Astrocyte (in vitro differentiated cells and primary cell): ENCODE measurements at regions not wholly inside any gene's neighbourhood (a gene's known extent, or its start where the extent isn't known, plus 50 kb on each side); places are given as distances from the start of the nearest gene placed in this dataset.

ENCODE experiments used
- DNase-seq: peaks from one replicate; pipeline ENCODE4 v3.0.0-alpha.2; 2010; ENCODE audit warnings: low read depth
- FAIRE-seq: peaks from 2 replicates; lab custom pipeline; 2011; peaks lifted over from hg19 to GRCh38; lab: Jason Lieb, UNC
- H2AFZ ChIP-seq: 2 replicates; pipeline ENCODE4 v1.6.0; 2012; ENCODE audit warnings: low read depth, low read length, inconsistent platforms
- H3K27ac ChIP-seq: 2 replicates; pipeline ENCODE4 v1.5.1; 2011; ENCODE audit warnings: low read depth, low read length, inconsistent platforms
- H3K27me3 ChIP-seq: 2 replicates; pipeline ENCODE4 v1.6.0; 2011; ENCODE audit warnings: low read length, inconsistent platforms; ENCODE audit not compliant: insufficient read depth
- H3K36me3 ChIP-seq: 2 replicates; pipeline ENCODE4 v1.5.1; 2011; ENCODE audit warnings: low read length, inconsistent platforms; ENCODE audit not compliant: insufficient read depth
- H3K4me1 ChIP-seq: 2 replicates; pipeline ENCODE4 v1.5.1; 2011; ENCODE audit warnings: low read length, inconsistent platforms; ENCODE audit not compliant: insufficient read depth
- H3K4me2 ChIP-seq: 2 replicates; pipeline ENCODE4 v1.6.0; 2012; ENCODE audit warnings: low read length, inconsistent platforms
- H3K4me3 ChIP-seq: 2 replicates; pipeline ENCODE4 v1.5.1; 2011; ENCODE audit warnings: low read depth, mild to moderate bottlenecking, low read length, inconsistent platforms; ENCODE audit not compliant: insufficient read depth
- H3K79me2 ChIP-seq: 2 replicates; pipeline ENCODE4 v1.6.0; 2012; ENCODE audit warnings: mild to moderate bottlenecking, low read length, inconsistent platforms; ENCODE audit not compliant: insufficient read depth
- H3K9ac ChIP-seq: 2 replicates; pipeline ENCODE4 v1.6.0; 2012; ENCODE audit warnings: mild to moderate bottlenecking, low read length, inconsistent platforms
- H3K9me3 ChIP-seq: 2 replicates; pipeline ENCODE4 v1.5.1; 2012; ENCODE audit warnings: low read depth, mild to moderate bottlenecking, low read length, inconsistent platforms; ENCODE audit not compliant: insufficient read depth
- H4K20me1 ChIP-seq: 2 replicates; pipeline ENCODE4 v1.6.0; 2012; ENCODE audit warnings: low read length, inconsistent platforms; ENCODE audit not compliant: insufficient read depth
- H3K27ac Mint-ChIP-seq: one replicate; pipeline ENCODE4 v1.8.0; 2021; ENCODE audit warnings: mild to moderate bottlenecking, mixed read lengths; ENCODE audit not compliant: unreplicated experiment
- H3K27me3 Mint-ChIP-seq: one replicate; pipeline ENCODE4 v1.8.0; 2021; ENCODE audit warnings: low read depth, mixed read lengths; ENCODE audit not compliant: unreplicated experiment
- H3K36me3 Mint-ChIP-seq: one replicate; pipeline ENCODE4 v1.8.0; 2021; ENCODE audit warnings: low read depth, mixed read lengths; ENCODE audit not compliant: unreplicated experiment
- H3K4me1 Mint-ChIP-seq: one replicate; pipeline ENCODE4 v1.8.0; 2021; ENCODE audit warnings: low read depth, mixed read lengths; ENCODE audit not compliant: unreplicated experiment
- H3K4me3 Mint-ChIP-seq: one replicate; pipeline ENCODE4 v1.8.0; 2021; ENCODE audit warnings: mild to moderate bottlenecking, moderate library complexity, mixed read lengths; ENCODE audit not compliant: unreplicated experiment
- H3K9me3 Mint-ChIP-seq: one replicate; pipeline ENCODE4 v1.8.0; 2021; ENCODE audit warnings: mild to moderate bottlenecking, mixed read lengths; ENCODE audit not compliant: unreplicated experiment
- CTCF ChIP-seq: IDR thresholded peaks from 2 replicates; pipeline ENCODE4 v1.5.1; 2011; ENCODE audit warnings: low read depth, mild to moderate bottlenecking, inconsistent platforms, low read length, moderate library complexity; ENCODE audit not compliant: insufficient read depth
- EZH2 ChIP-seq: IDR thresholded peaks from 2 replicates; pipeline ENCODE4 v1.6.1; 2012; ENCODE audit warnings: mild to moderate bottlenecking, low read length, inconsistent platforms; ENCODE audit not compliant: insufficient read depth

GRCh38 chr22:46081831-46082210 lies 68.5 kb upstream of the PPARA start:
- H3K27me3 ChIP-seq: no peaks in the 10 kb centered on the region
- peak overlapping the region; percentile 96 for H3K9ac ChIP-seq
- H3K79me2 ChIP-seq: peaks cover 100% of the 10 kb centered on the region
- Mint-ChIP-seq H3K27me3 (peaks cover 26% of the 10 kb centered on the region), H3K4me1 (peaks cover 3% of the 10 kb centered on the region), H3K4me3 (no peak overlapping the region), H3K36me3 (no peaks in the 10 kb centered on the region), H3K9me3 (no peaks in the 10 kb centered on the region), H3K27ac (no peak overlapping the region)
- peak overlapping the region; percentile 99 for H3K4me3 ChIP-seq
- DNase-seq (no peak), FAIRE-seq (no peak)
- no peak overlapping the region for H2AFZ ChIP-seq
- H3K4me1 ChIP-seq: peaks cover 65% of the 10 kb centered on the region
- peak overlapping the region; percentile 90 for H3K27ac ChIP-seq
- peaks cover 79% of the 10 kb centered on the region for H4K20me1 ChIP-seq
- peak overlapping the region; percentile 94 for H3K4me2 ChIP-seq
- H3K36me3 ChIP-seq: peaks cover 24% of the 10 kb centered on the region
- TF ChIP-seq EZH2: no peak
- no peak for TF ChIP-seq CTCF
- H3K9me3 ChIP-seq: no peaks in the 10 kb centered on the region

GRCh38 chr22:46082633-46083032 lies 67.7 kb upstream of the PPARA start:
- H3K36me3 ChIP-seq: peaks cover 29% of the 10 kb centered on the region
- Mint-ChIP-seq H3K27me3 (peaks cover 21% of the 10 kb centered on the region), H3K27ac (no peak overlapping the region), H3K9me3 (no peaks in the 10 kb centered on the region), H3K4me1 (no peaks in the 10 kb centered on the region), H3K36me3 (no peaks in the 10 kb centered on the region), H3K4me3 (no peak overlapping the region)
- DNase-seq (no peak), FAIRE-seq (no peak)
- H3K4me1 ChIP-seq: peaks cover 67% of the 10 kb centered on the region
- peaks cover 79% of the 10 kb centered on the region for H4K20me1 ChIP-seq
- H2AFZ ChIP-seq: no peak overlapping the region
- no peaks in the 10 kb centered on the region for H3K27me3 ChIP-seq
- peaks cover 100% of the 10 kb centered on the region for H3K79me2 ChIP-seq
- H3K4me3 ChIP-seq: peak overlapping the region; percentile 99
- no peak for TF ChIP-seq EZH2
- no peak for TF ChIP-seq CTCF
- peak overlapping the region; percentile 94 for H3K4me2 ChIP-seq
- H3K9me3 ChIP-seq: no peaks in the 10 kb centered on the region
- peak overlapping the region; percentile 90 for H3K27ac ChIP-seq
- peak overlapping the region; percentile 96 for H3K9ac ChIP-seq

- Histone ChIP-seq H3K9ac (peak overlapping the region; percentile 96), H3K4me2 (peak overlapping the region; percentile 94), H3K4me3 (peak overlapping the region; percentile 99), H3K79me2 (peaks cover 100% of the 10 kb centered on the region), H3K27ac (peak overlapping the region; percentile 91), H3K27me3 (no peaks in the 10 kb centered on the region), H2AFZ (no peak overlapping the region), H3K4me1 (peaks cover 66% of the 10 kb centered on the region), H3K36me3 (peaks cover 29% of the 10 kb centered on the region), H4K20me1 (peaks cover 82% of the 10 kb centered on the region), H3K9me3 (no peaks in the 10 kb centered on the region)
- Mint-ChIP-seq H3K27me3 (peaks cover 22% of the 10 kb centered on the region), H3K36me3 (no peaks in the 10 kb centered on the region), H3K9me3 (no peaks in the 10 kb centered on the region), H3K4me1 (peaks cover 4% of the 10 kb centered on the region), H3K27ac (no peak overlapping the region), H3K4me3 (no peak overlapping the region)
- TF ChIP-seq CTCF: no peak
- FAIRE-seq: no peak
- no peak for DNase-seq
These were observed 66.7 kb upstream of the PPARA start for GRCh38 chr22:46083383-46084350.
